Fibroblast of gingiva (primary cell): ENCODE measurements at regions not wholly inside any gene's neighbourhood (a gene's known extent, or its start where the extent isn't known, plus 50 kb on each side); places are given as distances from the start of the nearest gene placed in this dataset.
"Not testable (repeated sequence)": the region's sequence is repeated elsewhere in the genome, so short reads cannot be mapped to it uniquely, and the experiment has no call there.

Experiments
- DNase-seq: peaks from one replicate; pipeline ENCODE4 v3.0.0-alpha.2; 2011; ENCODE audit warnings: low read depth

- no peak for DNase-seq
These were observed 612.8 kb downstream of the RNF144A start for GRCh38 chr2:7530001-7530400.

- DNase-seq = no peak
These were observed 621.9 kb downstream of the RNF144A start for GRCh38 chr2:7539077-7539476.

- DNase-seq = no peak
These were observed 622.5 kb downstream of the RNF144A start for GRCh38 chr2:7539760-7540159.

GRCh38 chr2:7552825-7553570 is 635.8 kb downstream of the RNF144A start:
- no peak for DNase-seq

- no peak for DNase-seq
These were observed 638.0 kb downstream of the RNF144A start for GRCh38 chr2:7555260-7555659.

- DNase-seq = no peak
These were observed 640.2 kb downstream of the RNF144A start for GRCh38 chr2:7557376-7557775.

- no peak for DNase-seq
These were observed 642.6 kb downstream of the RNF144A start for GRCh38 chr2:7559791-7560190.

- no peak for DNase-seq
These were observed 649.2 kb downstream of the RNF144A start for GRCh38 chr2:7566382-7566881.

GRCh38 chr2:7567116-7567515 is 649.9 kb downstream of the RNF144A start:
- DNase-seq = not testable (repeated sequence)

- no peak for DNase-seq
These were observed 650.4 kb downstream of the RNF144A start for GRCh38 chr2:7567646-7568045.

GRCh38 chr2:7570247-7570646 is 653.0 kb downstream of the RNF144A start:
- DNase-seq = no peak

GRCh38 chr2:7571701-7572100 is 654.5 kb downstream of the RNF144A start:
- DNase-seq = no peak

- DNase-seq = no peak
These were observed 655.2 kb downstream of the RNF144A start for GRCh38 chr2:7572450-7572849.

- no peak for DNase-seq
These were observed 656.1 kb downstream of the RNF144A start for GRCh38 chr2:7573166-7573825.

GRCh38 chr2:7574385-7574784 is 657.2 kb downstream of the RNF144A start:
- no peak for DNase-seq

GRCh38 chr2:7577769-7578168 is 660.6 kb downstream of the RNF144A start:
- DNase-seq = no peak

GRCh38 chr2:7584017-7584416 is 666.8 kb downstream of the RNF144A start:
- DNase-seq = no peak

- no peak for DNase-seq
These were observed 669.7 kb downstream of the RNF144A start for GRCh38 chr2:7586898-7587297.

- DNase-seq = no peak
These were observed 671.1 kb downstream of the RNF144A start for GRCh38 chr2:7588295-7588694.

- DNase-seq = no peak
These were observed 675.5 kb downstream of the RNF144A start for GRCh38 chr2:7592618-7593140.

- DNase-seq = no peak
These were observed 676.1 kb downstream of the RNF144A start for GRCh38 chr2:7593360-7593759.

GRCh38 chr2:7594211-7594610 is 677.0 kb downstream of the RNF144A start:
- DNase-seq = no peak

GRCh38 chr2:7595206-7595605 is 678.0 kb downstream of the RNF144A start:
- no peak for DNase-seq
